H9 (cell line): ENCODE measurements at regions not wholly inside any gene's neighbourhood (a gene's known extent, or its start where the extent isn't known, plus 50 kb on each side); places are given as distances from the start of the nearest gene placed in this dataset.

Experiments used
- DNase-seq: peaks from one replicate; pipeline ENCODE4 v3.0.0-alpha.2; 2017
- H2AFZ ChIP-seq: one replicate; pipeline ENCODE4 v1.6.1; 2013; ENCODE audit warnings: mild to moderate bottlenecking, low read length, control low read depth, moderate library complexity
- H2AK5ac ChIP-seq: 2 replicates; pipeline ENCODE4 v1.6.1; 2013; ENCODE audit warnings: low read length, control low read depth, mixed read lengths; ENCODE audit not compliant: insufficient read length
- H2BK120ac ChIP-seq: one replicate; pipeline ENCODE4 v1.6.1; 2013; ENCODE audit warnings: low read depth, mild to moderate bottlenecking, low read length, control low read depth, inconsistent platforms; ENCODE audit not compliant: poor library complexity, severe bottlenecking
- H2BK12ac ChIP-seq: 2 replicates; pipeline ENCODE4 v1.6.1; 2013; ENCODE audit warnings: low read length, control low read depth, mixed read lengths, low read depth; ENCODE audit not compliant: insufficient read length
- H2BK15ac ChIP-seq: 2 replicates; pipeline ENCODE4 v1.6.1; 2013; ENCODE audit warnings: low read depth, low read length, control low read depth
- H2BK20ac ChIP-seq: one replicate; pipeline ENCODE4 v1.6.1; 2013; ENCODE audit warnings: low read depth, mild to moderate bottlenecking, low read length, control low read depth, inconsistent platforms; ENCODE audit not compliant: poor library complexity, severe bottlenecking
- H2BK5ac ChIP-seq: 2 replicates; pipeline ENCODE4 v1.6.1; 2013; ENCODE audit warnings: low read length, control low read depth, mixed read lengths; ENCODE audit not compliant: insufficient read length
- H3K14ac ChIP-seq: 2 replicates; pipeline ENCODE4 v1.6.1; 2013; ENCODE audit warnings: low read length, control low read depth; ENCODE audit not compliant: insufficient read depth
- H3K18ac ChIP-seq: 2 replicates; pipeline ENCODE4 v1.6.1; 2013; ENCODE audit warnings: low read depth, mild to moderate bottlenecking, mixed read lengths, low read length, control low read depth; ENCODE audit not compliant: insufficient read length
- H3K23ac ChIP-seq: 2 replicates; pipeline ENCODE4 v1.6.1; 2013; ENCODE audit warnings: low read length, control low read depth, mixed read lengths, low read depth; ENCODE audit not compliant: insufficient read length
- H3K23me2 ChIP-seq: 2 replicates; pipeline ENCODE4 v1.6.1; 2013; ENCODE audit warnings: low read depth, mild to moderate bottlenecking, mixed read lengths, low read length, control low read depth; ENCODE audit not compliant: insufficient read length, poor library complexity, severe bottlenecking
- H3K27ac ChIP-seq: 2 replicates; pipeline ENCODE4 v1.5.1; 2013; ENCODE audit warnings: low read length, control low read depth, mixed read lengths, low read depth; ENCODE audit not compliant: insufficient read length
- H3K27me3 ChIP-seq: 2 replicates; pipeline ENCODE4 v1.6.1; 2013; ENCODE audit warnings: low read length, control low read depth, inconsistent platforms; ENCODE audit not compliant: insufficient read depth
- H3K4ac ChIP-seq: 2 replicates; pipeline ENCODE4 v1.6.1; 2013; ENCODE audit warnings: low read depth, mild to moderate bottlenecking, control low read depth, inconsistent platforms, low read length, moderate library complexity
- H3K4me1 ChIP-seq: 2 replicates; pipeline ENCODE4 v1.6.1; 2013; ENCODE audit warnings: low read length, control low read depth, inconsistent platforms; ENCODE audit not compliant: insufficient read depth
- H3K4me2 ChIP-seq: 2 replicates; pipeline ENCODE4 v1.6.1; 2013; ENCODE audit warnings: low read length, control low read depth, mixed read lengths; ENCODE audit not compliant: insufficient read length, insufficient read depth
- H3K56ac ChIP-seq: 2 replicates; pipeline ENCODE4 v1.6.1; 2013; ENCODE audit warnings: low read depth, mild to moderate bottlenecking, mixed read lengths, low read length, control low read depth; ENCODE audit not compliant: insufficient read length
- H3K79me1 ChIP-seq: 2 replicates; pipeline ENCODE4 v1.6.1; 2013; ENCODE audit warnings: low read depth, mild to moderate bottlenecking, moderate library complexity, low read length, control low read depth, inconsistent platforms; ENCODE audit not compliant: insufficient read depth, poor library complexity, severe bottlenecking
- H3K79me2 ChIP-seq: 2 replicates; pipeline ENCODE4 v1.6.1; 2013; ENCODE audit warnings: low read length, control low read depth, inconsistent platforms; ENCODE audit not compliant: insufficient read depth
- H3K9ac ChIP-seq: 2 replicates; pipeline ENCODE4 v1.6.1; 2013; ENCODE audit warnings: low read length, control low read depth, mixed read lengths; ENCODE audit not compliant: insufficient read length; ENCODE audit errors: extremely low read depth
- H3K9me3 ChIP-seq: one replicate; pipeline ENCODE4 v1.6.1; 2013; ENCODE audit warnings: low read depth, low read length, inconsistent platforms; ENCODE audit not compliant: control insufficient read depth
- H3T11ph ChIP-seq: one replicate; pipeline ENCODE4 v1.6.1; 2013; ENCODE audit warnings: mild to moderate bottlenecking, low read length, control low read depth, inconsistent platforms
- H4K20me1 ChIP-seq: one replicate; pipeline ENCODE4 v1.6.1; 2013; ENCODE audit not compliant: control insufficient read depth, insufficient read length, insufficient read depth
- H4K5ac ChIP-seq: 2 replicates; pipeline ENCODE4 v1.6.1; 2013; ENCODE audit warnings: low read depth, mild to moderate bottlenecking, mixed read lengths, low read length, control low read depth; ENCODE audit not compliant: insufficient read length
- H4K8ac ChIP-seq: replicated peaks from 2 replicates; pipeline ENCODE4 v1.6.1; 2013; ENCODE audit warnings: low read length, control low read depth, mixed read lengths, low read depth; ENCODE audit not compliant: insufficient read length
- H4K91ac ChIP-seq: 2 replicates; pipeline ENCODE4 v1.6.1; 2013; ENCODE audit warnings: low read depth, mild to moderate bottlenecking, moderate library complexity, mixed read lengths, low read length, control low read depth; ENCODE audit not compliant: insufficient read length
- H3K27ac Mint-ChIP-seq, 3 experiments: 2 replicates in 2 of 3; 3 replicates in 1 of 3; pipeline ENCODE4 v1.8.0; 2020 to 2021; ENCODE audit warnings: mixed read lengths in 3 of 3, mild to moderate bottlenecking in 1 of 3, moderate library complexity in 1 of 3
- H3K27me3 Mint-ChIP-seq: 2 replicates; pipeline ENCODE4 v1.8.0; 2021; ENCODE audit warnings: low read depth, mild to moderate bottlenecking, moderate library complexity, mixed read lengths
- H3K36me3 Mint-ChIP-seq, 3 experiments: 2 replicates in 2 of 3; 3 replicates in 1 of 3; pipeline ENCODE4 v1.8.0; 2020 to 2021; ENCODE audit warnings: low read depth in 3 of 3, mixed read lengths in 3 of 3; ENCODE audit not compliant: insufficient read depth in 1 of 3
- H3K4me1 Mint-ChIP-seq, 2 experiments: 2 replicates each; pipeline ENCODE4 v1.8.0; 2020; ENCODE audit warnings: mixed read lengths in 2 of 2
- H3K4me3 Mint-ChIP-seq, 2 experiments: 2 replicates in 1 of 2; 3 replicates in 1 of 2; pipeline ENCODE4 v1.8.0; 2020 to 2021; ENCODE audit warnings: mild to moderate bottlenecking in 2 of 2, mixed read lengths in 2 of 2, moderate library complexity in 1 of 2
- H3K9me3 Mint-ChIP-seq, 2 experiments: 2 replicates in 1 of 2; 3 replicates in 1 of 2; pipeline ENCODE4 v1.8.0; 2020; ENCODE audit warnings: mild to moderate bottlenecking in 2 of 2, mixed read lengths in 2 of 2, moderate library complexity in 1 of 2
- CTCF ChIP-seq: fragments of 200-600 bp; sonication (generic); conservative IDR thresholded peaks from 3 replicates; pipeline ENCODE4 v1.8.0; 2021; ENCODE audit warnings: antibody characterized with exemption, mild to moderate bottlenecking
- WGBS: extraction: QIAGEN DNeasy Blood & Tissue Kit; methylation state at CpG from one replicate; pipeline ENCODE4 v1.1.7; 2013; ENCODE audit warnings: missing lambda C conversion rate, low lambda C conversion rate, mixed read lengths; ENCODE audit not compliant: insufficient read length; ENCODE audit errors: extremely low coverage; 5-methylcytosine and 5-hydroxymethylcytosine counted together

DNA sequence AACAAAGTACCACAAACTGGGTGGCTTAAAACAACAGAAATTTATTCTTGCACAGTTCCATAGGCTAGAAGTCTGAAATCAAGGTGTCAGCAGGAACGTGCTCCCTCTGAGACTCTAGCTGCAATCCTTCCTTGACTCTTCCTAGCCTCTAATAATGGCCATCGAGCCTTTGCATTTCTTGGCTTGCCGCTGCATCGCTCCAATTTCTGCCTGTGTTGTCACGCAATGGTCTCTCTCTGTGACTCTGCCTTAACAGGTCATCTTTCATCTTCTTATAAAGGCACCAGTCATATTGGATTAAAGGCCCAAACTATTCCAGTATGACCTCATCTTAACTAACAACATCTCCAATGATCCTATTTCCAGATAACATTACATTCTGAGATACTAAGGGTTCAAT, 61.0 kb upstream of the FNDC3B start:
- Histone ChIP-seq H3K9ac (no peak overlapping the region), H4K91ac (no peak overlapping the region), H2BK5ac (no peak overlapping the region), H4K8ac (no peak overlapping the region), H2AFZ (no peak overlapping the region), H3K18ac (no peak overlapping the region), H2BK12ac (no peak overlapping the region), H2BK15ac (no peak overlapping the region), H2AK5ac (no peak overlapping the region), H3K4ac (no peak overlapping the region), H3K23ac (no peak overlapping the region), H3K4me2 (no peak overlapping the region), H3K27ac (no peak overlapping the region), H3T11ph (no peak overlapping the region), H2BK120ac (no peak overlapping the region), H3K14ac (no peak overlapping the region), H2BK20ac (no peak overlapping the region), H4K5ac (no peak overlapping the region), H3K27me3 (no peaks in the 10 kb centered on the region), H4K20me1 (no peaks in the 10 kb centered on the region), H3K79me2 (no peaks in the 10 kb centered on the region), H3K9me3 (no peaks in the 10 kb centered on the region), H3K56ac (no peak overlapping the region), H3K23me2 (no peaks in the 10 kb centered on the region), H3K4me1 (no peaks in the 10 kb centered on the region), H3K79me1 (no peaks in the 10 kb centered on the region)
- WGBS, result no CpG with 5 or more reads among the region's 5 CpGs
- Mint-ChIP-seq H3K27me3 (no peaks in the 10 kb centered on the region), H3K4me1 (no peaks in the 10 kb centered on the region), H3K4me3 (no peak overlapping the region), H3K27ac (no peak overlapping the region), H3K36me3 (no peaks in the 10 kb centered on the region), H3K9me3 (no peaks in the 10 kb centered on the region)
- DNase-seq, result no peak
- TF ChIP-seq CTCF, result no peak
